Glomerular visceral epithelial cell (primary cell): ENCODE measurements at regions not wholly inside any gene's neighbourhood (a gene's known extent, or its start where the extent isn't known, plus 50 kb on each side); places are given as distances from the start of the nearest gene placed in this dataset.

ENCODE experiments used
- DNase-seq: peaks from one replicate; pipeline ENCODE4 v3.0.0-alpha.2; 2016; ENCODE audit errors: extremely low spot score

- no peak for DNase-seq
Observed at GRCh38 chrY:19148783-19149182, 375.2 kb upstream of the HSFY2 start.

GRCh38 chrY:19146296-19146695 is 372.8 kb upstream of the HSFY2 start:
- no peak for DNase-seq

- DNase-seq: no peak
Observed at GRCh38 chrY:19142093-19142492, 368.6 kb upstream of the HSFY2 start.

- DNase-seq: no peak
Observed at GRCh38 chrY:19140285-19140920, 366.9 kb upstream of the HSFY2 start.

DNA sequence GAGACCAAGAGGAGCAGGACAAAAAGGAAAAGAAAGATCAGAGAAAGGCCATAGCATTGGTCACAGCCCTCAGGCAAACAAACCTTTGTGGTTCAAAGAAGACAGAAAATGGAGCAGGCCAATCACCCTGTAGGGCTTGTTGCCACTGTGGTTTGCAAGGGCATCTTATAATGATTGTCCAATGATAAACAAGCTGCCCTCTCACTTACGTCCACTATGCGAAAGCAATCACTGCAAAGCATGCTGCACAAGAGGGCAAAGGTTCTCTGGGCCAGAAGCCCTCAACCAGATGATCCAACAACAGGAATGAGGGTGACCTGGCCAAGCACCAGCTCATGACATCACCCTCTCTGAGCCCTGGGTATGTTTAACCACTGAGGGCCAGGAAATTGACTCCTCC is 360.9 kb upstream of the HSFY2 start:
- DNase-seq: peak; percentile 70

DNA sequence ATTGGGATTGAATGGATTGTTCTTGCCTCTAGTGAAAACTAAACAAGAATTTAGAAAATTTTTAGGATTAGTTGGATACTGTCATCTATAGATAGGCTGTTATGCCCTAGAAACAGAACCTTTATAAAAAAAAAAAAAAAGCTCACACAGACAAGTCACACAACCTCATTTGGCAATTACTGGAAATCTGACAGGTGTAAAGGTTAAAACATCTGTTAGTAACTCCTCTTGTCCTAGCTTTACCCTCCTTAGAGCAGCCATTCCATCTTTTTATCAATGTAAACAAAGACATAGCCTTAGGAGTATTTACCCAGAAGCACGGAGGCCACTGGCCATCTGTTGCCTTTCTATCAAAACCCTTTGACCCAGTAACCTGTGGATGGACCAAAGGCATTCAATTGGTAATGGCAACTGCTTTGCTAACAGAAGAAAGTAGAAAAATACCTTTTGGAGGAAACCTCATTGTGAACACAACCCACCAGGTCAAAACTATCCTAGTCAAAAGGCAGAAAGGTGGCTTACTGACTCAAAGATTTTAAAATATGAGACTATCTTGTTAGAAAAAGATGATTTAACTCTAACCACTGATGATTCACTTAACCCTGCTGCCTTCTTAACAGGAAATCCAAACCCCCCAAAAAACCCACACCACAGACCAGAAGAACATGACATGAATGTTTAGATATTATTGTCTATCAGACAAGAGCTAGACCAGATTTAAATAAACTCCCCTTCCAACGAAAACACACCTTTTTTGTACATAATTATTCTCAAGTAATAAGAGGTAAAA is 357.2 kb upstream of the HSFY2 start:
- DNase-seq: peak; percentile 33

DNA sequence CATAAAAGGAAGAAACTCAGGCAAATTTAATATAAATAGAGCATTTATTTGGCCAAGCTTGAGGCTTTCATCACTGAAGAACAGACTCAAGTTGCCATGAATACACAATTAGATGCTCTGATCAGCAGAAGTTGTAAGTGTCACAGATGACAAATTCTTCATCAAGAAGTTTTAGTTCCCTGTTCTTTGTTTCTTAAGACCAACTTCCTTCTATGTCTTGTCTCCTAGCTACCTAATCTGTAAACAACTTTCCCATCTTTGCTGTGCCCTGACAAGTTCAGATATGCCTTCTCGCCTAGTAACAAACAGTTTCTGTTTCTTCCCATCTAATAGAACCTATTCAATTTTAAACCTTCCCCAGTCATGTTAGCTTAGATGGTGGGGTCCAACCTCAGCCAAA is 353.4 kb upstream of the HSFY2 start:
- DNase-seq: no peak

- no peak for DNase-seq
Observed at GRCh38 chrY:19124609-19125008, 351.1 kb upstream of the HSFY2 start.

DNA sequence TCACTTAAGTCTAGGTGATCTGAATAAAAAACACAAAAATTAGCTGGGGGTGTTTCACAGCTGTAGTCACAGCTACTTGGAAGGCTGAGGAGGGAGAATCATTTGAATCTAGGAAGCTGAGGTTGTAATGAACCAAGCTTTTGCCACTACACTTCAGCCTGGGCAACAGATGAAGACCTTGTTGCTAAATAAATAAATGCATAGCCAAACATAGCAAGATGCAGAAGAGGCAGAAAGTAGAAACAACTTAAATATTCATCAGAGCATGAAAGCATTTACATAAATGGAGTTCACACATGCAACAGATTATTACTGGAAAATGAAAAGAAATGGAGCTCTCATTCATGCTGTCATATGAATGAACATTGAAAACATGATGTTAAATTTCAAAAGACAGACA is 348.9 kb upstream of the HSFY2 start:
- no peak for DNase-seq

GRCh38 chrY:19098349-19098748 is 324.8 kb upstream of the HSFY2 start:
- no peak for DNase-seq

DNA sequence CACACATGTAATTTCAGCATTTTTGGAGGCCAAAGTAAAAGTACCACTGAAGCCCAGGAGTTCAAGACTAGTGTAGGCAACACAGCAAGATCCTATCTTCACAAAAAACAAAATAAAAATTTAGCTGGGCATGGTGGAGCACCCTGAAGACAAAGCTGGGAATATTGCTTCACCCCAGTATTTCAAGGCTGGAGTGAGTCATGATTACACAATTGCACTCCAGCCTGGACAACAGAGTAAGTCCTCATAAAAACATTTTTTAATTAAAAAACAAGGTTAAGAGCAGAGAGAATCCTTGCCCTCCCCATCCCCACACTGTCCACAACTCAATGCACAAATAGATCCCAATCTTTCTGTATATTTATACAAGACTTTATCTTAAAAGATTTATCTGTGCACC is 321.9 kb upstream of the HSFY2 start:
- no peak for DNase-seq

DNA sequence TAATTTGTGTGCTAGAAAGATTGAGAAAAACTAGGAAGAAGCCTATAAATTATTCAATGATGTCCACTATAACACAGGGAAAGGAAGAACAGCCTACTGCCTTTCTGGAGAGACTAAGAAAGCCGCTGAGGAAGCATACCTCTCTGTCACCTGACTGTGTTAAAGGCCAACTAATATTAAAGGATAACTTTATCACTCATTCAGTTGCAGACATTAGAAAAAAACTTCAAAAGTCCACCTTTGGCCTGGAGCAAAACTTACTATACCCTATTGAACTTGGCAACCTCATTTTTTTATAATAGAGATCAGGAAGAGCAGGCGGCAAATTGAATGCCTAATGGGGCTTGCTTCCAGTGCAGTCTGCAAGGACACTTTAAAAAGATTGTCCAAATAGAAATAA is 309.5 kb upstream of the HSFY2 start:
- no peak for DNase-seq

GRCh38 chrY:19077698-19078113 is 304.2 kb upstream of the HSFY2 start:
- DNase-seq: peak; percentile 1

- DNase-seq: peak; percentile 30
Observed at GRCh38 chrY:19076846-19077697, 303.5 kb upstream of the HSFY2 start.

- DNase-seq: peak; percentile 82
Observed at GRCh38 chrY:19075471-19076253, 302.1 kb upstream of the HSFY2 start.

- DNase-seq: no peak
Observed at GRCh38 chrY:19067435-19067834, 293.9 kb upstream of the HSFY2 start.

- no peak for DNase-seq
Observed at GRCh38 chrY:19066447-19067190, 293.1 kb upstream of the HSFY2 start.

GRCh38 chrY:19065119-19065518 is 291.6 kb upstream of the HSFY2 start:
- peak; percentile 36 for DNase-seq

GRCh38 chrY:19059733-19060132 is 286.2 kb upstream of the HSFY2 start:
- peak; percentile 33 for DNase-seq

- no peak for DNase-seq
Observed at GRCh38 chrY:19058831-19059370, 285.4 kb upstream of the HSFY2 start.

- DNase-seq: no peak
Observed at GRCh38 chrY:19056138-19056469, 282.6 kb upstream of the HSFY2 start.
